Activated CD4-positive, alpha-beta T cell treated with anti-CD3 and anti-CD28 coated beads, Interleukin-2, amount 10 ng/mL, durations not matched to agents 24 days and 14 days (primary cell): ENCODE measurements at regions not wholly inside any gene's neighbourhood (a gene's known extent, or its start where the extent isn't known, plus 50 kb on each side); places are given as distances from the start of the nearest gene placed in this dataset.

ENCODE experiments used
- DNase-seq: peaks from one replicate; pipeline ENCODE4 v3.0.0; 2022
- H3K27ac Mint-ChIP-seq: one replicate; pipeline ENCODE4 v1.8.0; 2022; ENCODE audit warnings: mild to moderate bottlenecking, mixed read lengths
- H3K27me3 Mint-ChIP-seq: one replicate; pipeline ENCODE4 v1.8.0; 2022; ENCODE audit warnings: mixed read lengths
- H3K36me3 Mint-ChIP-seq: one replicate; pipeline ENCODE4 v1.8.0; 2022; ENCODE audit warnings: low read depth, mild to moderate bottlenecking, mixed read lengths
- H3K4me1 Mint-ChIP-seq: one replicate; pipeline ENCODE4 v1.8.0; 2021; ENCODE audit warnings: mixed read lengths
- H3K4me3 Mint-ChIP-seq: one replicate; pipeline ENCODE4 v1.8.0; 2022; ENCODE audit warnings: mild to moderate bottlenecking, moderate library complexity, mixed read lengths
- H3K9me3 Mint-ChIP-seq: one replicate; pipeline ENCODE4 v1.8.0; 2021; ENCODE audit warnings: mixed read lengths
- intact Hi-C: fragments of 100-400 bp; cut with micrococcal nuclease; formaldehyde crosslinking; loops from one replicate; pipeline ENCODE4 v1.15.1; 2023

- H3K27ac Mint-ChIP-seq: no peak overlapping the region
- H3K4me3 Mint-ChIP-seq: no peak overlapping the region
- H3K9me3 Mint-ChIP-seq: no peaks in the 10 kb centered on the region
- DNase-seq: no peak
- intact Hi-C loops: no loop called here
- H3K27me3 Mint-ChIP-seq: peaks cover 5% of the 10 kb centered on the region
- no peaks in the 10 kb centered on the region for H3K36me3 Mint-ChIP-seq
- no peaks in the 10 kb centered on the region for H3K4me1 Mint-ChIP-seq
These were observed 103.8 kb upstream of the COPS8 start for GRCh38 chr2:236981701-236982485.

- Mint-ChIP-seq H3K4me1 (no peaks in the 10 kb centered on the region), H3K36me3 (no peaks in the 10 kb centered on the region), H3K27ac (no peak overlapping the region), H3K27me3 (peaks cover 5% of the 10 kb centered on the region), H3K9me3 (no peaks in the 10 kb centered on the region), H3K4me3 (no peak overlapping the region)
- intact Hi-C loops: no loop called here
- DNase-seq: no peak
These were observed 102.8 kb upstream of the COPS8 start for GRCh38 chr2:236982693-236983455.

GRCh38 chr2:236984046-236984445 is 101.6 kb upstream of the COPS8 start:
- Mint-ChIP-seq H3K9me3 (no peaks in the 10 kb centered on the region), H3K27me3 (peaks cover 7% of the 10 kb centered on the region), H3K36me3 (no peaks in the 10 kb centered on the region), H3K4me1 (no peaks in the 10 kb centered on the region), H3K4me3 (no peak overlapping the region), H3K27ac (no peak overlapping the region)
- intact Hi-C loops: no loop called here
- DNase-seq: no peak

DNA sequence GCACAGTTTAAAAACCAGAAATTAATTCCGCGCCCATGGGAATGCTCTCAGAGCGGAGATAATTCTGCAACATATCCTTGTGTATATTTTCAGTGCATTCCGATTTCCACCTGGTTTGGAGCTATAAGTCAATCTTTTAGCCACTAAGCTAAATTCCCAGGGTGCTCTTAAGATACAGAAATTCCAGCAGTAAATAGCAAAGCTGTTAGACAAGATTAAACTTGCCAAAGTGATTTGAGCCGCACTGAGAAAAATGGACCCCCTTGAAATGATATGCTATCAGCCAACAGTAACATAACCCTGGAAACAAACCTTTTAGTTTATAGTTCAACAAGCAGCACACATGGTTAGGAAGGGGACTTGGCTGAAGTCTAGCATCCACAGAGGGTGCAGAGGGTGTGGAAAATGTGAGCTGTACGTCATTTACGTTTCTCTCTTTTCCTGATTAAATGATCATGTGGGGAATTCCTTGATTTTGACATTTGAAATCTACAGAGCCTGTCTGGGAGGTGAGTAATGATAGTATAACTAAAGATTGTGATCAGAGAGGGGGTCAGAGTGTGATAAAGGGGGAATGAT is 99.8 kb upstream of the COPS8 start:
- Mint-ChIP-seq H3K27ac (no peak overlapping the region), H3K4me1 (no peaks in the 10 kb centered on the region), H3K9me3 (no peaks in the 10 kb centered on the region), H3K36me3 (no peaks in the 10 kb centered on the region), H3K4me3 (no peak overlapping the region), H3K27me3 (peaks cover 6% of the 10 kb centered on the region)
- intact Hi-C loops: no loop called here
- no peak for DNase-seq

DNA sequence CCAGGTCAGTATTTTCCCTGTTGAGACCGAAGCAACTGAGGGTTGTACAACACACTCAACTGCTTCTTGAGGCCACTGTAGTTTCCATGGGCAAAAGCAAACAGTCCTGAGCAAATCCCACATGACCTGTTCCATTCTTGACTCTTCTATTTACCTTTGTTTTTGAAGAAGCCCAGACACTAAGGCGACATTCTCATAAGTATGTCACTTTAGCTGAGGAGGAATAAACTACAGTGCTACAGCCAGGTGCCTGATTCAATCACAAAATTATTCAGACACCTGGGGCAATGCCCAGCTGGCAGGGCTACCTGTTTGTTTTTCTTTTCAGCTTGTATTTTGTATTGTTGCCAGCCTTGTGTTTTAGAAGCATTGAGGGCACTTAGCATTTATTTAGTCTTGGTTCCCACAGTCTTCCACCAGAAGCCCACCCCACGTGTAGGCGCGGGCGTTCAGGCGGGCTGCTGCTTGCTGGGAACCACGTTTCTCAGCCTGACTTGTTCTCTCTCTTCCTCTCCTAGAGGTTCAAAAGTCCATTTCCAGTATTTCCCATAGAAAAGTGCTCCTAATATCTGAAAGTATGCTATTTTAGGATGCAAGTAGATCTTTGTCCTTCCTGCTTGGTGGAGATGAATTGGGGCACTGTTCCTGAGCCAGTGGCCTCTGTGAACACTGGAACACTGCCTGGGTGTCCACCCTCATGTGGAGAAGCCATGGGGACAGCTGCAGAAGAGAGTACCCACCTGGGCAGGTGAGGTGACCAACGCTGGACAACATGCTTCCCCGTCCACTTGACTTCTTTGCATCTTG is 99.0 kb upstream of the COPS8 start:
- Mint-ChIP-seq H3K27me3 (peaks cover 6% of the 10 kb centered on the region), H3K36me3 (no peaks in the 10 kb centered on the region), H3K4me1 (no peaks in the 10 kb centered on the region), H3K27ac (no peak overlapping the region), H3K4me3 (no peak overlapping the region), H3K9me3 (no peaks in the 10 kb centered on the region)
- no peak for DNase-seq
- intact Hi-C loops: no loop called here

DNA sequence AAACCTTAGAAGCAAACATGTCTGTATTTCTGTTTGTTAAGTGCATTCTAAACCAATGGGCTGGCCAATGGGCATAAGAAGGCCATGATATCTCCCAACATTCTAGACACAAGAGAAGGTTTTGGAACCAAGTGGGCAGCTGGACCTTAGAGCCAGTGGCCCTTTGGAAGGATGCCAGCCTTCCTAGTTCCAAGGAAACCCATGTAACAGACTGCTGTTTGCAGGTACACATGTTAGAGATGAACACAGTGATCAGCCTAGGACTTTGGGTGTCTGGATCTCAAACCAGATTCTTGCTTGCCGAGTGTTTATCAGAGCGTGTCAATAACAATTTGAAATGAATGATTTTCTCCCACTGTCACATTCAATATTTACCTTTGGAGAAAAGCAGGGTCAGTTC is 97.5 kb upstream of the COPS8 start:
- H3K4me3 Mint-ChIP-seq: no peak overlapping the region
- no peaks in the 10 kb centered on the region for H3K4me1 Mint-ChIP-seq
- H3K36me3 Mint-ChIP-seq: no peaks in the 10 kb centered on the region
- intact Hi-C loops: no loop called here
- no peak for DNase-seq
- no peak overlapping the region for H3K27ac Mint-ChIP-seq
- H3K27me3 Mint-ChIP-seq: peaks cover 6% of the 10 kb centered on the region
- H3K9me3 Mint-ChIP-seq: no peaks in the 10 kb centered on the region

DNA sequence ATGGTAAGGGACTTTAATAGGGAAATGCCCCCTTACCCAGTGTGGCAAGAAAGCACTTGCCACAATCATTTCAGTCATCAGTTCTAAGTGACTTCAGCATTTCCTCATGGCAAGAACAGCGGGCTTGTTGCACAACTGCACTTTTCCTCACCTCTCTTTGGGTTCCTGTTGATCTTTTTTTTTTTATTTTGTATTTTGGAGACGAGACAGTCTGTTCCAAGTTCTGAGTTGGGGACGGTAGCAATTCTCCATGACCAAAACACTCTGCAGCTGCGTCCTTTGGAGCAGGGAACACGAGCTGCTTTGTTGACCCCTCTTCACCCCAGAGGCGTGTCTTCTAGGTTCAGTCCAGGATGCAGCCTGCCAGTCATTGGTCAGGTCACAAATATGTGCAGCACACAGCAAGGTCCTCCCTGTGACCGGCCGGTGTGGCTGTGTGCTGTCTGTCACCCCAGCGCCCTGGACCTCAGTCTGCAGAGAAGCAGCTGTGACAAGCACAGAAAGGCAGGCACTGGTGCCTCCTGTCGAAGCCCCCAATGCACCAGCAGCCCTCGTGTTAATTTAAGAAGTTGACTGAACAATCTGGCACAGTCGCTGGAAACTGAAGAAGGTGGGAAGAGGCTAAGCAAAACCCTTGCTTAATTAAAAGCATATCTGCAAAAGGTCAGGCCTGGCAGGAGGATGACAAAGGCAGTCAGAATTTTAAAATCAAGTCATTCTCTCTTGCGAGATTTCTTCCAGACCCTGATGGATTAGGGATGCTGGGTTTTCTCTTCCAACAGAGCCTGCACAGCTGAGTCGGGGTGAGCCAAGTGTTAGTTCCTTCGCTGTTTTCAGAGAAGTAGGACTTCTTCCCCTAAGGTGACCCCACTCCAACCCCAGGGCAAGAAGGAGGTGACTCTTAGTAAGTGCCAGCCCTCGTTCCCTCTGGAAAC is 96.7 kb upstream of the COPS8 start:
- intact Hi-C loops: no loop called here
- Mint-ChIP-seq H3K27ac (no peak overlapping the region), H3K4me3 (no peak overlapping the region), H3K36me3 (no peaks in the 10 kb centered on the region), H3K9me3 (no peaks in the 10 kb centered on the region), H3K27me3 (peaks cover 4% of the 10 kb centered on the region), H3K4me1 (no peaks in the 10 kb centered on the region)
- DNase-seq: no peak

GRCh38 chr2:236990552-236990951 is 95.1 kb upstream of the COPS8 start:
- Mint-ChIP-seq H3K27ac (no peak overlapping the region), H3K4me3 (no peak overlapping the region), H3K36me3 (no peaks in the 10 kb centered on the region), H3K9me3 (no peaks in the 10 kb centered on the region), H3K27me3 (peaks cover 4% of the 10 kb centered on the region), H3K4me1 (no peaks in the 10 kb centered on the region)
- DNase-seq: no peak
- intact Hi-C loops: no loop called here

DNA sequence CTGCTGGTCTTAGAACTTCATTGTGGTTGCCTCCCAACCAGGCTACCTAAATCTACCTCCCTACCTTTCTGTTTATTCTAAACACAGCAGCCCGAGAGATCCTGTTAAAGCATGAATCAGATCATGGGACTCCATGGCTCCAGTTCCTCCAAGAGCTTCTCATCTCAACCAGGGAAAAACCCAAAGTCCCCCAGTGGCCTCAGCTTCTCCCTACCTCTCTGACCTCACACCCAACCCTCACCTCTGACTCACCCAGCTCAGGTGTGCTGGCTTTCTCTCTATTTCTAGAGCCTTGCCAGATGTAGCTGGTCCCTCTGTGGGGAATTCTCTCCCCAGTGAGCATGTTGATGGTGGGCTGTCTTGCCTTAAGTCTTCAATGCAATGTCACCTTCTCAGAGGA is 93.8 kb upstream of the COPS8 start:
- no peaks in the 10 kb centered on the region for H3K4me1 Mint-ChIP-seq
- intact Hi-C loops: no loop called here

GRCh38 chr2:236993286-236993685 is 92.4 kb upstream of the COPS8 start:
- Mint-ChIP-seq H3K4me1 (no peaks in the 10 kb centered on the region), H3K36me3 (no peaks in the 10 kb centered on the region)
- intact Hi-C loops: no loop called here

More for the DNA sequence above, 93.8 kb upstream of the COPS8 start:
- DNase-seq: no peak
- Mint-ChIP-seq H3K27me3 (peaks cover 4% of the 10 kb centered on the region), H3K4me3 (no peak overlapping the region), H3K27ac (no peak overlapping the region), H3K36me3 (no peaks in the 10 kb centered on the region), H3K9me3 (no peaks in the 10 kb centered on the region)

DNA sequence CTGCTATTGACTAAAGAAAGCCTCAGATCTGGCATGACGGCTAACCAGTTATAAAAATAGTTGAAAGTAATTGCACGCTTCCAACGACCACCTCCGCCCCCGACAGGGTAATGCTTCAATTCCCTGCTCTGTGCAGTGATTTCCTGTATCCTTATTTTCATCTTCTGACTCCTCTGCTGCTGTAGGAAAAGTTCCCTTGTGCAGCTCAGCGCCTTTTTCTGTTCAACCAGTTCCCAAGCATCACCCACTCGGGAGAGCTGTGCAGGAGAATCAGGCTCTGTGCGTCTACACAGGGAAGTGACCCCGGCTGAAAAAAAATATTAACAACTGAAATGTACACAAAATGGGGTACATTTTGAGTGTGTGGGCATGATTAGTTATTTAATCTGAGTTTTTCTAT is 91.3 kb upstream of the COPS8 start:
- Mint-ChIP-seq H3K4me3 (no peak overlapping the region), H3K27ac (no peak overlapping the region), H3K9me3 (no peaks in the 10 kb centered on the region), H3K36me3 (no peaks in the 10 kb centered on the region), H3K27me3 (peaks cover 3% of the 10 kb centered on the region), H3K4me1 (no peaks in the 10 kb centered on the region)
- intact Hi-C loops: no loop called here
- no peak for DNase-seq

More at GRCh38 chr2:236993286-236993685, 92.4 kb upstream of the COPS8 start:
- no peaks in the 10 kb centered on the region for H3K9me3 Mint-ChIP-seq
- H3K27ac Mint-ChIP-seq: no peak overlapping the region
- H3K4me3 Mint-ChIP-seq: no peak overlapping the region
- DNase-seq: no peak
- H3K27me3 Mint-ChIP-seq: peaks cover 5% of the 10 kb centered on the region

- H3K27ac Mint-ChIP-seq: no peak overlapping the region
- DNase-seq: no peak
- H3K4me3 Mint-ChIP-seq: no peak overlapping the region
- H3K9me3 Mint-ChIP-seq: no peaks in the 10 kb centered on the region
- intact Hi-C loops: no loop called here
- no peaks in the 10 kb centered on the region for H3K4me1 Mint-ChIP-seq
- H3K27me3 Mint-ChIP-seq: peaks cover 3% of the 10 kb centered on the region
- H3K36me3 Mint-ChIP-seq: no peaks in the 10 kb centered on the region
These were observed 88.5 kb upstream of the COPS8 start for GRCh38 chr2:236997069-236997715.
